MCF 10A (cell line): ENCODE measurements at regions not wholly inside any gene's neighbourhood (a gene's known extent, or its start where the extent isn't known, plus 50 kb on each side); places are given as distances from the start of the nearest gene placed in this dataset.

Experiments used
- BruUV-seq: library from RNA; stranded (reverse); fragments of 400-500 nt; replicated peaks from 2 replicates; lab custom pipeline; 2021; lab: Mats Ljungman, UMichigan
- CTCF ChIA-PET: fragments of 300-600 bp; sonication (Branson Sonifier 250); formaldehyde crosslinking; extraction: SDS; loops from one replicate; lab custom pipeline; 2021; ENCODE audit warnings: antibody characterized with exemption, inconsistent platforms; lab: Yijun Ruan, JAX
- POLR2A ChIA-PET: fragments of 300-600, 350-650 bp; sonication (Branson Sonifier 250); formaldehyde crosslinking; extraction: SDS; loops from one replicate; lab custom pipeline; 2020; ENCODE audit warnings: antibody characterized with exemption, inconsistent platforms; lab: Yijun Ruan, JAX
- DNase-seq: peaks from one replicate; pipeline ENCODE4 v3.0.0-alpha.2; 2018; ENCODE audit not compliant: unreplicated experiment
- H3K27ac Mint-ChIP-seq: one replicate; pipeline ENCODE4 v1.8.0; 2022; ENCODE audit warnings: mild to moderate bottlenecking, low read depth, mixed read lengths; ENCODE audit not compliant: unreplicated experiment
- H3K27me3 Mint-ChIP-seq: one replicate; pipeline ENCODE4 v1.8.0; 2022; ENCODE audit warnings: mixed read lengths; ENCODE audit not compliant: insufficient read depth, unreplicated experiment
- H3K36me3 Mint-ChIP-seq: one replicate; pipeline ENCODE4 v1.8.0; 2022; ENCODE audit warnings: mild to moderate bottlenecking, moderate library complexity, mixed read lengths; ENCODE audit not compliant: insufficient read depth, unreplicated experiment
- H3K4me1 Mint-ChIP-seq: one replicate; pipeline ENCODE4 v1.8.0; 2022; ENCODE audit warnings: mixed read lengths; ENCODE audit not compliant: insufficient read depth, unreplicated experiment
- H3K4me3 Mint-ChIP-seq: one replicate; pipeline ENCODE4 v1.8.0; 2022; ENCODE audit warnings: mild to moderate bottlenecking, moderate library complexity, mixed read lengths; ENCODE audit not compliant: unreplicated experiment
- H3K9me3 Mint-ChIP-seq: one replicate; pipeline ENCODE4 v1.8.0; 2022; ENCODE audit warnings: mixed read lengths; ENCODE audit not compliant: unreplicated experiment
- intact Hi-C: fragments of 100-400 bp; cut with micrococcal nuclease; formaldehyde crosslinking; loops from 2 replicates; pipeline ENCODE4 v1.14.1; 2022
- TF ChIP-seq, protein P1 (sequence below): fragments of 200-600 bp; IDR thresholded peaks from one replicate; pipeline ENCODE4 v1.8.0; 2022; ENCODE audit warnings: antibody characterized with exemption, mild to moderate bottlenecking; ENCODE audit not compliant: unreplicated experiment

DNA sequence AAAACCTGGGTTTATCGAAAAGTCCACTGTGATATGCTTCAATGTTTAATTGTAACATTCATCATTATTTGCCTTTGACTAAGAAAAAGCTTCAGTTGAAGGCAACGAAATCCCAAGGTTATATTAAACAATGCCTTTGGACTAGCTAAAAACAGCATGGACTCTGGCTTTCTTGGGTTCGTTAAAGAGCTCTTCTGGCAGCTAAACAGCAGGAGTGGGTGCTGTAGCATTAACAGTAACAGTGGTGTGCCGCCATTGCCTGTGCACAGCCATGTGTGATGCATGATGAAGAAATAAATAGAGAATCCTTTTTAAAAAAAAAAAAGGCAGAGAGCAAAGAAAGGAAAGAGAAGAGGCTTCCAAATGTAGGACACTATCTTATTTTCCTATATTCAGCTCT, 406.6 kb upstream of the FAT3 start:
- no TSS peak for BruUV-seq
- H3K4me3 Mint-ChIP-seq, result no peak overlapping the region
- H3K27ac Mint-ChIP-seq, result no peak overlapping the region
- H3K36me3 Mint-ChIP-seq, result no peaks in the 10 kb centered on the region
- POLR2A ChIA-PET, result interaction anchor here (0.6 kb wide), 1 partner anchor 21 kb away, joined by 4 read pairs; no protein-coding TSS in a partner anchor
- TF ChIP-seq, protein P1, sequence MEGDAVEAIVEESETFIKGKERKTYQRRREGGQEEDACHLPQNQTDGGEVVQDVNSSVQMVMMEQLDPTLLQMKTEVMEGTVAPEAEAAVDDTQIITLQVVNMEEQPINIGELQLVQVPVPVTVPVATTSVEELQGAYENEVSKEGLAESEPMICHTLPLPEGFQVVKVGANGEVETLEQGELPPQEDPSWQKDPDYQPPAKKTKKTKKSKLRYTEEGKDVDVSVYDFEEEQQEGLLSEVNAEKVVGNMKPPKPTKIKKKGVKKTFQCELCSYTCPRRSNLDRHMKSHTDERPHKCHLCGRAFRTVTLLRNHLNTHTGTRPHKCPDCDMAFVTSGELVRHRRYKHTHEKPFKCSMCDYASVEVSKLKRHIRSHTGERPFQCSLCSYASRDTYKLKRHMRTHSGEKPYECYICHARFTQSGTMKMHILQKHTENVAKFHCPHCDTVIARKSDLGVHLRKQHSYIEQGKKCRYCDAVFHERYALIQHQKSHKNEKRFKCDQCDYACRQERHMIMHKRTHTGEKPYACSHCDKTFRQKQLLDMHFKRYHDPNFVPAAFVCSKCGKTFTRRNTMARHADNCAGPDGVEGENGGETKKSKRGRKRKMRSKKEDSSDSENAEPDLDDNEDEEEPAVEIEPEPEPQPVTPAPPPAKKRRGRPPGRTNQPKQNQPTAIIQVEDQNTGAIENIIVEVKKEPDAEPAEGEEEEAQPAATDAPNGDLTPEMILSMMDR, result no peak
- CTCF ChIA-PET, result no interaction called here
- intact Hi-C loops, result no loop called here
- no peaks in the 10 kb centered on the region for H3K27me3 Mint-ChIP-seq
- DNase-seq, result no peak
- no peaks in the 10 kb centered on the region for H3K4me1 Mint-ChIP-seq
- no peaks in the 10 kb centered on the region for H3K9me3 Mint-ChIP-seq

- H3K9me3 Mint-ChIP-seq, result no peaks in the 10 kb centered on the region
- ChIA-PET CTCF (no interaction called here), POLR2A (no interaction called here)
- no peak overlapping the region for H3K27ac Mint-ChIP-seq
- no peaks in the 10 kb centered on the region for H3K36me3 Mint-ChIP-seq
- intact Hi-C loops, result no loop called here
- no peak overlapping the region for H3K4me3 Mint-ChIP-seq
- DNase-seq, result no peak
- no peaks in the 10 kb centered on the region for H3K27me3 Mint-ChIP-seq
- no peaks in the 10 kb centered on the region for H3K4me1 Mint-ChIP-seq
- no TSS peak for BruUV-seq
- TF ChIP-seq, protein P1, result no peak
Observed at GRCh38 chr11:91813263-91813662, 411.4 kb upstream of the FAT3 start.

GRCh38 chr11:91810871-91811270, 413.7 kb upstream of the FAT3 start:
- DNase-seq, result no peak
- ChIA-PET POLR2A (no interaction called here), CTCF (interaction anchor here (0.5 to 0.7 kb wide), 2 partner anchors 9 to 35 kb away, joined by 3 read pairs; no protein-coding TSS in a partner anchor)
- H3K4me1 Mint-ChIP-seq, result no peaks in the 10 kb centered on the region
- no peaks in the 10 kb centered on the region for H3K36me3 Mint-ChIP-seq
- no peak overlapping the region for H3K4me3 Mint-ChIP-seq
- BruUV-seq, result no TSS peak
- intact Hi-C loops, result no loop called here
- H3K27me3 Mint-ChIP-seq, result no peaks in the 10 kb centered on the region
- no peak overlapping the region for H3K27ac Mint-ChIP-seq
- TF ChIP-seq, protein P1, result no peak
- no peaks in the 10 kb centered on the region for H3K9me3 Mint-ChIP-seq

DNA sequence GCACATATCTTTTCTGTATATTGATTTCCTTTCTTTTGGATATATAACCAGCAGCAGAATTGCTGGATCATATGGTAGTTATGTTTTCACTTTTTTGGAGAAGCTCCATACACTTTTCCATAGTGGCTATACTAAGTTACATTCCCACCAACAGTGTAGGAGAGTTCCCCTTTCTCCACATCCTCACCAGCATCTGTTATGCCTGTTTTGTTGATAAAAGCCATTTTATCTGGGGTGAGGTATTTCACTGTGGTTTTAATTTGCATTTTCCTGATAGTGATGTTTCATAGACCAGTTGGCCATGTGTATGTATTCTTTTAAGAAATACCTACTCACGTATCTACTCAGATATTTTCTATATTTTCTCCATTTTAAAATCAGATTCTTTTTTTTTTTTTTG, 419.3 kb upstream of the FAT3 start:
- Mint-ChIP-seq H3K9me3 (no peaks in the 10 kb centered on the region), H3K4me3 (no peak overlapping the region), H3K27me3 (no peaks in the 10 kb centered on the region), H3K4me1 (no peaks in the 10 kb centered on the region), H3K27ac (no peak overlapping the region), H3K36me3 (no peaks in the 10 kb centered on the region)
- POLR2A ChIA-PET, result no interaction called here
- no TSS peak for BruUV-seq
- intact Hi-C loops, result no loop called here
- no peak for DNase-seq
- TF ChIP-seq, protein P1, result no peak
- CTCF ChIA-PET, result no interaction called here
